Lung (tissue), 11 donors: ENCODE measurements at regions not wholly inside any gene's neighbourhood (a gene's known extent, or its start where the extent isn't known, plus 50 kb on each side); places are given as distances from the start of the nearest gene placed in this dataset.

ENCODE experiments used
- ATAC-seq: fragments of 200-7000 bp; cut with Tn5 transposase; one replicate; pipeline ENCODE4 v1.9.1; 2020; ENCODE audit warnings: moderate number of reproducible peaks; ENCODE audit not compliant: insufficient read depth, low FRiP score
- DNase-seq, 3 donors: peaks; one replicate each; pipeline ENCODE4 v3.0.0-alpha.2; 2013 to 2017
- H3K27ac ChIP-seq, 2 donors: one replicate each; pipeline ENCODE4 v1.5.1; 2013; ENCODE audit warnings: mild to moderate bottlenecking in 2 of 2, moderate library complexity in 2 of 2, control low read depth in 1 of 2, inconsistent platforms in 1 of 2, low read depth in 1 of 2, low read length in 1 of 2
- H3K27me3 ChIP-seq, 3 donors: one replicate each; pipeline ENCODE4 v1.5.1; 2013; ENCODE audit warnings: low read length in 2 of 3; ENCODE audit not compliant: control insufficient read depth in 3 of 3, insufficient read depth in 3 of 3
- H3K36me3 ChIP-seq, 4 donors: one replicate each; pipeline ENCODE4 v1.5.1; 2013; ENCODE audit warnings: low read length in 4 of 4, mild to moderate bottlenecking in 1 of 4, moderate library complexity in 1 of 4; ENCODE audit not compliant: control insufficient read depth in 4 of 4, insufficient read depth in 4 of 4
- H3K4me1 ChIP-seq, 5 donors: one replicate each; pipeline ENCODE4 v1.5.1; 2013; ENCODE audit warnings: low read length in 5 of 5, mild to moderate bottlenecking in 2 of 5, moderate library complexity in 1 of 5; ENCODE audit not compliant: control insufficient read depth in 5 of 5, insufficient read depth in 5 of 5
- H3K4me3 ChIP-seq: one replicate; pipeline ENCODE4 v1.5.1; 2013; ENCODE audit warnings: mild to moderate bottlenecking, control low read depth, moderate library complexity
- H3K9ac ChIP-seq, 2 donors: one replicate each; pipeline ENCODE4 v1.5.1; 2013; ENCODE audit warnings: low read length in 2 of 2, control low read depth in 1 of 2; ENCODE audit not compliant: insufficient read depth in 1 of 2
- H3K9me3 ChIP-seq, 4 donors: one replicate each; pipeline ENCODE4 v1.5.1; 2013; ENCODE audit warnings: low read length in 3 of 4, mild to moderate bottlenecking in 1 of 4, moderate library complexity in 1 of 4; ENCODE audit not compliant: control insufficient read depth in 4 of 4, insufficient read depth in 3 of 4
- WGBS, 2 donors: extraction: QIAGEN DNeasy Blood & Tissue Kit; methylation state at CpG; one replicate each; pipeline ENCODE4 v1.1.7; 2013; 5-methylcytosine and 5-hydroxymethylcytosine counted together
- TF ChIP-seq, protein P1 (sequence below): IDR thresholded peaks from 2 replicates; pipeline ENCODE4 v1.5.1; 2012; ENCODE audit warnings: mild to moderate bottlenecking; ENCODE audit errors: control extremely low read depth, extremely low read depth
- donor health status: control.
- donor health status: control.
- donor health status: Bipolar disorder and iron deficiency.
- donor health status: healthy.
- donor health status: DM: yes; HTN: yes; CAD: no.

DNA sequence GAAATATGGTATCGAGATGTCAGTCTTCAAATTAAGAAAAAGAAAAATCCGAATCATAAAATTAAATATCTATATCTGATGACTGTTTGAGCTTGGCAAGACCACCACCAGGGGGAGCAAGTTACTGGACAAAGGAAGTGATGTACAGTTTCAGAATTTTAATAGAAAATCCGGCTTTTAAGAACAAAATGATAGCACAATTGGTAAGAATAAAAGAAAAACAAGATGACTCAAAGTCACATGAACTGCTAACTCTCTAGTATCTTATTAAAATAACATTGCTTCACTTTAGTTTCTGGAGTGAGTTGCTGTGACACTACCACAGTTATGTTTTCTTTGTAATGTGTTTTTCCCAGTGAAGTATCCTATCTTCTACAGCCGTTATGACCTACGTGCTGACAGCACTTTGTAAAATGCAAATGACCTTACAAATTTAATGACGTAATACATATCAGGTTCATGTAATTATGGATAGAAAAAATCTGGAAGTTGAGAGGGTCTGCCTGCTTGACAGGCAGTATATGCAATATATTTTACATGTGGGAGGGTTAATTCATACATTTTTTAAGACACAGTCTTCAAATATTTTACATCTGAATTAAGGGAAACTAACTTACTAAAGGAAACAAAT lies 405.3 kb upstream of the HS3ST5 start:
- Histone ChIP-seq H3K4me3 (no peak overlapping the region), H3K27ac (no peak overlapping the region), H3K4me1 (peaks cover 0 to 6% (median 0%) of the 10 kb centered on the region in 5 donors), H3K9ac (no peak overlapping the region), H3K9me3 (no peaks in the 10 kb centered on the region), H3K27me3 (no peaks in the 10 kb centered on the region), H3K36me3 (no peaks in the 10 kb centered on the region)
- no peak for ATAC-seq
- 27 to 39% methylated on average over 6 of the region's 6 CpGs for WGBS, 2 donors
- TF ChIP-seq, protein P1, sequence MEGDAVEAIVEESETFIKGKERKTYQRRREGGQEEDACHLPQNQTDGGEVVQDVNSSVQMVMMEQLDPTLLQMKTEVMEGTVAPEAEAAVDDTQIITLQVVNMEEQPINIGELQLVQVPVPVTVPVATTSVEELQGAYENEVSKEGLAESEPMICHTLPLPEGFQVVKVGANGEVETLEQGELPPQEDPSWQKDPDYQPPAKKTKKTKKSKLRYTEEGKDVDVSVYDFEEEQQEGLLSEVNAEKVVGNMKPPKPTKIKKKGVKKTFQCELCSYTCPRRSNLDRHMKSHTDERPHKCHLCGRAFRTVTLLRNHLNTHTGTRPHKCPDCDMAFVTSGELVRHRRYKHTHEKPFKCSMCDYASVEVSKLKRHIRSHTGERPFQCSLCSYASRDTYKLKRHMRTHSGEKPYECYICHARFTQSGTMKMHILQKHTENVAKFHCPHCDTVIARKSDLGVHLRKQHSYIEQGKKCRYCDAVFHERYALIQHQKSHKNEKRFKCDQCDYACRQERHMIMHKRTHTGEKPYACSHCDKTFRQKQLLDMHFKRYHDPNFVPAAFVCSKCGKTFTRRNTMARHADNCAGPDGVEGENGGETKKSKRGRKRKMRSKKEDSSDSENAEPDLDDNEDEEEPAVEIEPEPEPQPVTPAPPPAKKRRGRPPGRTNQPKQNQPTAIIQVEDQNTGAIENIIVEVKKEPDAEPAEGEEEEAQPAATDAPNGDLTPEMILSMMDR, result no peak
- DNase-seq, result peak; percentile 51 to 81 (median 74)

DNA sequence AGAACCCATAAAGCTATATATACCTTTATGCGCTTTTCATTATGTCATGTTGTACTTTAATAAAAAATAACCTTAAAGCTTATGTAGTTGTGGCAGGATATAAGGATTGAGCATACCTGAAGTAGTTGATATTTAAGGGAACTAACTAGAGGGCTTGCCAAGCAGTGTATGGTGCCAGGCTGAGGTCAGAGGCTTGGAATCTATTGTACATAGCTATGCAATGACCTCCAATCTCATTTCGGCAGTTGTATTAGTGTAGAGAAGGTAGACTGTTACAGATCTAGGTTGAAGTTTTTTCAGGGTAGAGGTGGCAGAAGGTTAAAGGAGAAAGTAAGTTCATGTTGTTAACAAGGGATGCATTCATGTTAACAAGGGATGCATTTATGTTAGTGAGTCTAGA lies 397.7 kb upstream of the HS3ST5 start:
- no peaks in the 10 kb centered on the region for H3K9me3 ChIP-seq
- TF ChIP-seq, protein P1, result no peak
- no peak for ATAC-seq
- H3K27me3 ChIP-seq, result peaks cover 0 to 2% (median 0%) of the 10 kb centered on the region in 3 donors
- no peak overlapping the region for H3K27ac ChIP-seq
- no peak overlapping the region for H3K4me3 ChIP-seq
- no peak for DNase-seq
- no peaks in the 10 kb centered on the region for H3K4me1 ChIP-seq
- no peaks in the 10 kb centered on the region for H3K36me3 ChIP-seq
- H3K9ac ChIP-seq, result no peak overlapping the region
- 81 to 84% methylated on average over 2 of the region's 2 CpGs for WGBS, 2 donors

- H3K9ac ChIP-seq, result no peak overlapping the region
- no peak overlapping the region for H3K4me3 ChIP-seq
- no peaks in the 10 kb centered on the region for H3K36me3 ChIP-seq
- H3K9me3 ChIP-seq, result no peaks in the 10 kb centered on the region
- DNase-seq, result no peak
- TF ChIP-seq, protein P1, result no peak
- 84 to 88% methylated on average over 1 of the region's 1 CpG for WGBS, 2 donors
- H3K27me3 ChIP-seq, result peaks cover 0 to 2% (median 0%) of the 10 kb centered on the region in 3 donors
- no peaks in the 10 kb centered on the region for H3K4me1 ChIP-seq
- no peak overlapping the region for H3K27ac ChIP-seq
- no peak for ATAC-seq
These were observed 396.8 kb upstream of the HS3ST5 start for GRCh38 chr6:114739656-114740055.
